ENCODE measurements at regions not wholly inside any gene's neighbourhood (a gene's known extent, or its start where the extent isn't known, plus 50 kb on each side); places are given as distances from the start of the nearest gene placed in this dataset.
"Not testable (repeated sequence)": the region's sequence is repeated elsewhere in the genome, so short reads cannot be mapped to it uniquely, and the experiment has no call there.

- no peak overlapping the region for H3K27ac ChIP-seq (ENCODE audit: low read depth, low read length)
- 98% methylated on average over 3 of the region's 3 CpGs for WGBS
These were observed 55.8 kb upstream of the AKIRIN2 start for GRCh38 chr6:87757792-87758191.

GRCh38 chr6:87756858-87757257 is 54.8 kb upstream of the AKIRIN2 start:
- Histone ChIP-seq H3K4me1 (ENCODE audit: insufficient read depth, low read length) (peaks cover 7% of the 10 kb centered on the region; the same call in 1 of the 2 replicates), H3K27ac (ENCODE audit: low read depth, low read length) (no peak overlapping the region), H3K36me3 (ENCODE audit: insufficient read depth, low read length) (no peaks in the 10 kb centered on the region), H3K27me3 (ENCODE audit: insufficient read depth, low read length) (no peaks in the 10 kb centered on the region), H3K9me3 (ENCODE audit: insufficient read depth, low read depth, low read length) (no peaks in the 10 kb centered on the region), H3K4me3 (ENCODE audit: low read length) (no peak overlapping the region), H3K9ac (ENCODE audit: low read depth, low read length) (no peak overlapping the region)
- WGBS: 81% methylated on average over 2 of the region's 2 CpGs

More at GRCh38 chr6:87757792-87758191, 55.8 kb upstream of the AKIRIN2 start:
- peaks cover 7% of the 10 kb centered on the region; the same call in 1 of the 2 replicates for H3K4me1 ChIP-seq (ENCODE audit: insufficient read depth, low read length)
- no peaks in the 10 kb centered on the region for H3K36me3 ChIP-seq (ENCODE audit: insufficient read depth, low read length)
- H3K9me3 ChIP-seq (ENCODE audit: insufficient read depth, low read depth, low read length): no peaks in the 10 kb centered on the region
- H3K27me3 ChIP-seq (ENCODE audit: insufficient read depth, low read length): no peaks in the 10 kb centered on the region
- H3K4me3 ChIP-seq (ENCODE audit: low read length): no peak overlapping the region
- no peak overlapping the region for H3K9ac ChIP-seq (ENCODE audit: low read depth, low read length)

DNA sequence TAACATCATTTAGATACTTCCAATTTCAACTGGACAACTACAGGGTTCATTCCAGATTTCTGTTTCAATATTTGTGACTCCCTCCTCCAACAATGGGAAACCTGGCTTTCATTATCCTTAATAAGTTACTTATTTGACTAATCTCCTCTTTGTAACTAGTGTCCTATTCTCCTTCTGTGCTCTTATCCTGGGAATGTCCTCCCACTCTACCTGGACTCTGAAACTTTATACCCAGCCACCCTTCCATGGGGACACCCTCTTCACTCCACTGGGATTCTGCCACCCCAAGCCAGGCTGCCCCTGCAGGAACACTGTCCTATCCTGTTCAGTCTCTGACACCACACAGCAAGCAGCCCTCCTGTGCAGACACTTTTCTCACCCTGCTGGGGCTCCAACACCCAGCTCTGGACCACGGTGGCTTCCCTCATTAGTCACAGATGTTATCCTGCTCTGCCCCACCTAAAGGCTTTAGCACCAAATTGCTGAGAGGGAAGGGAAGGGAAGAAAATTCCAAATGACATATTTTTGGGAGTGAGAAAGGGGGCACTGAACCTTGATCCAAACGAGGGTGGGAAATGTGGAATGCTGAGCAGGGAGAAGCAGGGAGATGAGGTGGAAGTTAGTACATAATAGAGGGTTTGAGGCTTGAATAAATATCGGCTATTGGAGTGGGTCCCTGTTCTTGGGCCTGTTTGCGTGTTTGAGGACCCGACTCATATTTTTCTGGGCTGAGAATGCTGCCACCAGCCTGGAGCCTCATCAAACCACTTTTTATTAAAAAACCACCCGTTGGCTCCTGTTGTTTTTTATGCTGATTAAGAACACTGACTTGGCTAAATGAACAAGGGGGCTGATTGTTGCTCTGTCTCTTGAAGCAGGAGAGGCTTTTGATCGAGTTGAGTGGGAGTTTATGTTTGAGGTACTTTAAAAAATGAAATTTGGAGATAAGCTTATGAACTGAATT is 54.0 kb upstream of the AKIRIN2 start:
- H3K9ac ChIP-seq (ENCODE audit: low read depth, low read length): no peak overlapping the region
- no peaks in the 10 kb centered on the region for H3K9me3 ChIP-seq (ENCODE audit: insufficient read depth, low read depth, low read length)
- WGBS: 68% methylated on average over 7 of the region's 7 CpGs
- H3K4me1 ChIP-seq (ENCODE audit: insufficient read depth, low read length): peaks cover 7% of the 10 kb centered on the region; the same call in 1 of the 2 replicates
- no peak overlapping the region for H3K4me3 ChIP-seq (ENCODE audit: low read length)
- no peak overlapping the region for H3K27ac ChIP-seq (ENCODE audit: low read depth, low read length)
- no peaks in the 10 kb centered on the region for H3K27me3 ChIP-seq (ENCODE audit: insufficient read depth, low read length)
- no peaks in the 10 kb centered on the region for H3K36me3 ChIP-seq (ENCODE audit: insufficient read depth, low read length)

- no peaks in the 10 kb centered on the region for H3K27me3 ChIP-seq (ENCODE audit: insufficient read depth, low read length)
- WGBS: 93% methylated on average over 1 of the region's 1 CpG
- no peaks in the 10 kb centered on the region for H3K36me3 ChIP-seq (ENCODE audit: insufficient read depth, low read length)
- no peak overlapping the region for H3K4me3 ChIP-seq (ENCODE audit: low read length)
- H3K4me1 ChIP-seq (ENCODE audit: insufficient read depth, low read length): peaks cover 7% of the 10 kb centered on the region; the same call in 1 of the 2 replicates
- H3K9ac ChIP-seq (ENCODE audit: low read depth, low read length): no peak overlapping the region
- no peak overlapping the region for H3K27ac ChIP-seq (ENCODE audit: low read depth, low read length)
- no peaks in the 10 kb centered on the region for H3K9me3 ChIP-seq (ENCODE audit: insufficient read depth, low read depth, low read length)
These were observed 52.8 kb upstream of the AKIRIN2 start for GRCh38 chr6:87754828-87755227.

DNA sequence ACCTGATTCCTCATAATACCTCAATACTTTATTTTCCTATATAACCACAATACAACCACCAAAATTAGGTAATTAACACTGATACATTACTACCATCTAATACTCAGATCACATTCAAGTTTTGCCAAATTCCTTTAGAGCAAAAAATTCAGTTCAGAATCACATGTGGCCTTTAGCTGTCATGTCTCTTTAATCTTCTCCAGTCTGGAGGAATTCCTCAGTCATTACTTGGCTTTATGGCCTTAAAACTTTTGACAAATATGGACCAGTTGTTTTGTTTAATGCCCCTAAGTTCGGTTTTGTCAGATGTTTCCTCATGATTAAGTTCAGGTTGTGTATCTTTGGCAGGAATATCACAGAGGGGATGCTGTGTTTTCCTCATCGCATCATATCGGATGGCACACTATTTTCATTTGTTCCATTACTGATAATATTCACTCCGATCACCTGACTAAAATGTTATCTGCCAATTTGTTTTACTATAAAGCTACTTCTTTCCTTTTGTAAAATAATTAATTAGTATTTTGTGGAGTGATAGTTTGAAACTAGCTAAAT is 51.2 kb upstream of the AKIRIN2 start:
- 84% methylated on average over 4 of the region's 4 CpGs for WGBS
- H3K27me3 ChIP-seq (ENCODE audit: insufficient read depth, low read length): no peaks in the 10 kb centered on the region
- H3K27ac ChIP-seq (ENCODE audit: low read depth, low read length): no peak overlapping the region
- H3K9me3 ChIP-seq (ENCODE audit: insufficient read depth, low read depth, low read length): no peaks in the 10 kb centered on the region
- H3K36me3 ChIP-seq (ENCODE audit: insufficient read depth, low read length): no peaks in the 10 kb centered on the region
- no peak overlapping the region for H3K9ac ChIP-seq (ENCODE audit: low read depth, low read length)
- H3K4me1 ChIP-seq (ENCODE audit: insufficient read depth, low read length): peaks cover 7% of the 10 kb centered on the region; the same call in 1 of the 2 replicates
- no peak overlapping the region for H3K4me3 ChIP-seq (ENCODE audit: low read length)

- not testable (repeated sequence) for H3K4me3 ChIP-seq (ENCODE audit: low read length); H3K36me3 ChIP-seq (ENCODE audit: insufficient read depth, low read length); H3K27ac ChIP-seq (ENCODE audit: low read depth, low read length); H3K9ac ChIP-seq (ENCODE audit: low read depth, low read length); H3K9me3 ChIP-seq (ENCODE audit: insufficient read depth, low read depth, low read length); H3K4me1 ChIP-seq (ENCODE audit: insufficient read depth, low read length); H3K27me3 ChIP-seq (ENCODE audit: insufficient read depth, low read length)
- WGBS: 95% methylated on average over 11 of the region's 11 CpGs
These were observed 50.5 kb upstream of the AKIRIN2 start for GRCh38 chr6:87752503-87752902.

All from HUES64 (cell line).